Activated B cell treated with CpG ODN at 0.5 μM for 24 hours (primary cell): ENCODE measurements at regions not wholly inside any gene's neighbourhood (a gene's known extent, or its start where the extent isn't known, plus 50 kb on each side); places are given as distances from the start of the nearest gene placed in this dataset.

Experiments
- ATAC-seq: fragments of 200-7000 bp; cut with Tn5 transposase; one replicate; pipeline ENCODE4 v1.10.0; 2021; ENCODE audit warnings: low read depth, mild to moderate bottlenecking, moderate library complexity
- CTCF ChIA-PET: fragments of 350-600 bp; sonication (Branson Sonifier 250); formaldehyde crosslinking; loops from one replicate; lab custom pipeline; 2021; ENCODE audit warnings: antibody characterized with exemption; lab: Charles Lee
- POLR2A ChIA-PET: fragments of 350-600 bp; sonication (Branson Sonifier 250); formaldehyde crosslinking; loops from one replicate; lab custom pipeline; 2021; ENCODE audit warnings: antibody characterized with exemption; lab: Charles Lee
- DNase-seq: peaks from one replicate; pipeline ENCODE4 v3.0.0; 2022
- H3K27ac Mint-ChIP-seq: one replicate; pipeline ENCODE4 v1.8.0; 2020; ENCODE audit warnings: mixed read lengths
- H3K27me3 Mint-ChIP-seq: one replicate; pipeline ENCODE4 v1.8.0; 2021; ENCODE audit warnings: mixed read lengths
- H3K36me3 Mint-ChIP-seq: one replicate; pipeline ENCODE4 v1.8.0; 2021; ENCODE audit warnings: low read depth, mixed read lengths
- H3K4me1 Mint-ChIP-seq: one replicate; pipeline ENCODE4 v1.8.0; 2021; ENCODE audit warnings: mixed read lengths
- H3K4me3 Mint-ChIP-seq: one replicate; pipeline ENCODE4 v1.8.0; 2020; ENCODE audit warnings: mild to moderate bottlenecking, mixed read lengths
- H3K9me3 Mint-ChIP-seq: one replicate; pipeline ENCODE4 v1.8.0; 2020; ENCODE audit warnings: mixed read lengths
- CTCF ChIP-seq: fragments of 200-600 bp; IDR thresholded peaks from one replicate; pipeline ENCODE4 v1.8.0; 2022; ENCODE audit warnings: antibody characterized with exemption, mild to moderate bottlenecking
- intact Hi-C: fragments of 100-400 bp; cut with micrococcal nuclease; formaldehyde crosslinking; loops from one replicate; pipeline ENCODE4 v1.15.1; 2024

- ChIA-PET CTCF (no interaction called here), POLR2A (interaction anchor here (0.6 to 0.7 kb wide), 2 partner anchors 39 to 70 kb away, joined by 3 to 4 read pairs; partner anchors contain the start of gene IRF2)
- Mint-ChIP-seq H3K27me3 (no peaks in the 10 kb centered on the region), H3K4me1 (peaks cover 17% of the 10 kb centered on the region), H3K9me3 (no peaks in the 10 kb centered on the region), H3K4me3 (no peak overlapping the region), H3K27ac (no peak overlapping the region), H3K36me3 (no peaks in the 10 kb centered on the region)
- DNase-seq (no peak), ATAC-seq (no peak)
- no peak for TF ChIP-seq CTCF
- intact Hi-C loops, result no loop called here
Observed at GRCh38 chr4:184544788-184545409, 70.5 kb upstream of the IRF2 start.

GRCh38 chr4:184541907-184542306, 67.6 kb upstream of the IRF2 start:
- CTCF ChIA-PET, result interaction anchor here (1.5 kb wide), 1 partner anchor 278 kb away, joined by 6 read pairs; no protein-coding TSS in a partner anchor
- TF ChIP-seq CTCF, result no peak
- H3K4me3 Mint-ChIP-seq, result no peak overlapping the region
- intact Hi-C loops, result no loop called here
- peaks cover 16% of the 10 kb centered on the region for H3K4me1 Mint-ChIP-seq
- ATAC-seq, result no peak
- POLR2A ChIA-PET, result no interaction called here
- H3K9me3 Mint-ChIP-seq, result no peaks in the 10 kb centered on the region
- no peak overlapping the region for H3K27ac Mint-ChIP-seq
- DNase-seq, result no peak
- H3K36me3 Mint-ChIP-seq, result peaks cover 11% of the 10 kb centered on the region
- no peaks in the 10 kb centered on the region for H3K27me3 Mint-ChIP-seq

GRCh38 chr4:184540307-184540706, 66.0 kb upstream of the IRF2 start:
- ChIA-PET CTCF (interaction anchor here (1.3 to 3.4 kb wide), 2 partner anchors 65 to 275 kb away, joined by 3 to 18 read pairs; no protein-coding TSS in a partner anchor), POLR2A (interaction anchor here (1.0 to 1.6 kb wide), 2 partner anchors 66 to 276 kb away, joined by 5 read pairs; partner anchors contain the start of gene IRF2)
- peaks cover 12% of the 10 kb centered on the region for H3K36me3 Mint-ChIP-seq
- no peak for TF ChIP-seq CTCF
- no peak for DNase-seq
- no peaks in the 10 kb centered on the region for H3K9me3 Mint-ChIP-seq
- peaks cover 30% of the 10 kb centered on the region for H3K4me1 Mint-ChIP-seq
- ATAC-seq, result no peak
- intact Hi-C loops, result no loop called here
- H3K27ac Mint-ChIP-seq, result no peak overlapping the region
- H3K27me3 Mint-ChIP-seq, result no peaks in the 10 kb centered on the region
- no peak overlapping the region for H3K4me3 Mint-ChIP-seq

GRCh38 chr4:184538023-184538599, 63.8 kb upstream of the IRF2 start:
- no peak for TF ChIP-seq CTCF
- Mint-ChIP-seq H3K9me3 (no peaks in the 10 kb centered on the region), H3K27ac (peak overlapping the region; percentile 100), H3K27me3 (no peaks in the 10 kb centered on the region), H3K4me3 (peak overlapping the region; percentile 96), H3K4me1 (peaks cover 49% of the 10 kb centered on the region), H3K36me3 (peaks cover 12% of the 10 kb centered on the region)
- ChIA-PET POLR2A (interaction anchor here (0.6 to 7.8 kb wide), 25 partner anchors 9 to 633 kb away, joined by 3 to 160 read pairs (median 9); partner anchors contain the start of genes CASP3, IRF2 and PRIMPOL), CTCF (interaction anchor here (0.9 to 4.5 kb wide), 7 partner anchors 46 to 274 kb away, joined by 3 to 39 read pairs (median 4); no protein-coding TSS in a partner anchor)
- DNase-seq, result peak; percentile 54
- ATAC-seq, result peak; percentile 68
- intact Hi-C loops, result loop anchor here (1.0 to 5.0 kb wide), 8 partner anchors 151 to 284 kb away; no protein-coding TSS in a partner anchor
